AG04450 (cell line): ENCODE measurements at regions not wholly inside any gene's neighbourhood (a gene's known extent, or its start where the extent isn't known, plus 50 kb on each side); places are given as distances from the start of the nearest gene placed in this dataset.

Experiments
- CTCF ChIA-PET: fragments of 300-600, 350-600 bp; formaldehyde crosslinking; extraction: SDS; loops from one replicate; lab custom pipeline; 2022; ENCODE audit warnings: antibody characterized with exemption, inconsistent platforms; lab: Charles Lee
- POLR2A ChIA-PET: fragments of 350-600 bp; formaldehyde crosslinking; extraction: SDS; loops from one replicate; lab custom pipeline; 2021; ENCODE audit warnings: antibody characterized with exemption, inconsistent platforms; lab: Yijun Ruan, JAX
- DNase-seq: peaks from one replicate; pipeline ENCODE4 v3.0.0-alpha.2; 2011; ENCODE audit warnings: low read depth, low spot score
- H3K27ac ChIP-seq: one replicate; pipeline ENCODE4 v1.5.1; 2012; ENCODE audit warnings: low read depth, low read length, control low read depth
- H3K27me3 ChIP-seq: one replicate; pipeline ENCODE4 v1.6.0; 2012; ENCODE audit warnings: low read length; ENCODE audit not compliant: control insufficient read depth, insufficient read depth
- H3K4me3 ChIP-seq: 2 replicates; pipeline ENCODE4 v1.5.1; 2011; ENCODE audit warnings: mild to moderate bottlenecking, low read depth, low read length, control low read depth
- H3K9me3 ChIP-seq: 2 replicates; pipeline ENCODE4 v1.5.1; 2012; ENCODE audit warnings: low read length; ENCODE audit not compliant: control insufficient read depth, insufficient read depth
- TF ChIP-seq, protein P1 (sequence below): IDR thresholded peaks from 2 replicates; pipeline ENCODE4 v1.5.1; 2011; ENCODE audit warnings: low read depth, low read length, control low read depth, inconsistent platforms

- Histone ChIP-seq H3K4me3 (no peak overlapping the region), H3K9me3 (peaks cover 22% of the 10 kb centered on the region; the same call in 1 of the 2 replicates), H3K27ac (no peak overlapping the region), H3K27me3 (no peaks in the 10 kb centered on the region)
- TF ChIP-seq, protein P1, sequence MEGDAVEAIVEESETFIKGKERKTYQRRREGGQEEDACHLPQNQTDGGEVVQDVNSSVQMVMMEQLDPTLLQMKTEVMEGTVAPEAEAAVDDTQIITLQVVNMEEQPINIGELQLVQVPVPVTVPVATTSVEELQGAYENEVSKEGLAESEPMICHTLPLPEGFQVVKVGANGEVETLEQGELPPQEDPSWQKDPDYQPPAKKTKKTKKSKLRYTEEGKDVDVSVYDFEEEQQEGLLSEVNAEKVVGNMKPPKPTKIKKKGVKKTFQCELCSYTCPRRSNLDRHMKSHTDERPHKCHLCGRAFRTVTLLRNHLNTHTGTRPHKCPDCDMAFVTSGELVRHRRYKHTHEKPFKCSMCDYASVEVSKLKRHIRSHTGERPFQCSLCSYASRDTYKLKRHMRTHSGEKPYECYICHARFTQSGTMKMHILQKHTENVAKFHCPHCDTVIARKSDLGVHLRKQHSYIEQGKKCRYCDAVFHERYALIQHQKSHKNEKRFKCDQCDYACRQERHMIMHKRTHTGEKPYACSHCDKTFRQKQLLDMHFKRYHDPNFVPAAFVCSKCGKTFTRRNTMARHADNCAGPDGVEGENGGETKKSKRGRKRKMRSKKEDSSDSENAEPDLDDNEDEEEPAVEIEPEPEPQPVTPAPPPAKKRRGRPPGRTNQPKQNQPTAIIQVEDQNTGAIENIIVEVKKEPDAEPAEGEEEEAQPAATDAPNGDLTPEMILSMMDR: no peak
- ChIA-PET POLR2A (no interaction called here), CTCF (no interaction called here)
- no peak for DNase-seq
These were observed 69.7 kb upstream of the LY86 start for GRCh38 chr6:6518631-6519427.

DNA sequence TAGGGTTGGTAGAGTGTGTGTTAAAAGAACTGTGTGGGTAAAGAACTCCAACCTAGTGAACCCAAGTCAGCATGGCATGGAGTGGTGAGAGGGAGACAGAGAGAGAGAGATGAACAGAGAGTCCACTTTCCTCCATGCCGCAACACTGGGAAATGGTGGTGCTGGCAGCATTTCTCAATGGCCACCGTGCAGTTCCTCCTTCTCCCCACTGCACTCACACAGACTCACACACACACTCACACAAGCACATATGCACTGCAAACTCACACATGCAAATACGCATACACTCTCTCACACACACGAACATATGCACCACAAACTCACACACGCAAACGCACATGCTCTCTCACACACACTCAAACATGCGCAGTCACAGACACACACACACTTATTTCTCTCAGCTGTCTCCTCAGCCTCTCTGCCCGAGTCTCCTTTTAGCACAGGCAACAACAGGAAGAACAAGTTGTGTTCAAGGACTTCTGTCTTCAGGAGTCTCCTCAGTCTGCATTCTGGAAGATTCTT, 66.5 kb upstream of the LY86 start:
- Histone ChIP-seq H3K4me3 (no peak overlapping the region), H3K9me3 (peaks cover 19% of the 10 kb centered on the region; the same call in 1 of the 2 replicates), H3K27me3 (no peaks in the 10 kb centered on the region), H3K27ac (no peak overlapping the region)
- TF ChIP-seq, protein P1: no peak
- no peak for DNase-seq
- CTCF ChIA-PET: no interaction called here
- POLR2A ChIA-PET: no interaction called here

DNA sequence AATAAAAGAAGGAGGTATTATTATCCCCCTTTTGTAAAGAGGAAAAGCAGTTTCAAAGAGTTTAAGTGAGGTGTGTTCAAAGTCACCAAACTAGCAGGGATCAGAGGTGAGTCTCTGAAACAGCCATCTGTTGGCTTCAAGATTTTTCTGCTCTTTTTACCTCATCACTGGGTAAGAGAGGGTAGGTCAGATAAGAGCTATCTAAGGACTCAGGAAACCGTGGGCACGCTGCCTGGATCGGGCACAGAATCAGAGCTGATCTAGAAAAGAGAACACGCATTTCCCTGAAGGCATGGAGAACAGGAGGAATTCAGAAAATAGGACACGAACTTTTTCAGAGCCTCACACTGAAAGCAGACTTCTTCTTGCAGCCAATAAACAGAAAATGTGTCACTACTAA, 65.8 kb upstream of the LY86 start:
- ChIA-PET CTCF (no interaction called here), POLR2A (no interaction called here)
- Histone ChIP-seq H3K9me3 (peaks cover 19% of the 10 kb centered on the region; the same call in 1 of the 2 replicates), H3K27me3 (no peaks in the 10 kb centered on the region), H3K27ac (no peak overlapping the region), H3K4me3 (no peak overlapping the region)
- TF ChIP-seq, protein P1: no peak
- DNase-seq: no peak

GRCh38 chr6:6524951-6525350, 63.6 kb upstream of the LY86 start:
- DNase-seq: no peak
- TF ChIP-seq, protein P1: no peak
- Histone ChIP-seq H3K27ac (no peak overlapping the region), H3K4me3 (no peak overlapping the region), H3K9me3 (peaks cover 7% of the 10 kb centered on the region; the same call in 1 of the 2 replicates), H3K27me3 (no peaks in the 10 kb centered on the region)
- ChIA-PET POLR2A (no interaction called here), CTCF (no interaction called here)

- TF ChIP-seq, protein P1: no peak
- no peak overlapping the region for H3K4me3 ChIP-seq
- peaks cover 7% of the 10 kb centered on the region; the same call in 1 of the 2 replicates for H3K9me3 ChIP-seq
- no peak overlapping the region for H3K27ac ChIP-seq
- DNase-seq: no peak
- H3K27me3 ChIP-seq: no peaks in the 10 kb centered on the region
- ChIA-PET CTCF (no interaction called here), POLR2A (no interaction called here)
These were observed 62.6 kb upstream of the LY86 start for GRCh38 chr6:6525933-6526332.
